ENCODE measurements at regions not wholly inside any gene's neighbourhood (a gene's known extent, or its start where the extent isn't known, plus 50 kb on each side); places are given as distances from the start of the nearest gene placed in this dataset.

- H3K4me3 ChIP-seq (ENCODE audit: low read depth, low read length) = no peak overlapping the region
- TF ChIP-seq CTCF (IDR thresholded peaks at IDR 0.05; ENCODE audit: borderline replicate concordance, insufficient read depth, low read depth, low read length) = peak; percentile 20; the same call in 1 of the 2 replicates
Observed at GRCh38 chr11:95545116-95545875, 244.3 kb downstream of the FAM76B start.

- H3K4me3 ChIP-seq (ENCODE audit: low read depth, low read length) = no peak overlapping the region
- TF ChIP-seq CTCF (IDR thresholded peaks at IDR 0.05; ENCODE audit: borderline replicate concordance, insufficient read depth, low read depth, low read length) = no peak
Observed at GRCh38 chr11:95544095-95544856, 245.3 kb downstream of the FAM76B start.

- no peak for TF ChIP-seq CTCF (IDR thresholded peaks at IDR 0.05; ENCODE audit: borderline replicate concordance, insufficient read depth, low read depth, low read length)
- no peak overlapping the region for H3K4me3 ChIP-seq (ENCODE audit: low read depth, low read length)
Observed at GRCh38 chr11:95542868-95543551, 246.6 kb downstream of the FAM76B start.

- no peak for TF ChIP-seq CTCF (IDR thresholded peaks at IDR 0.05; ENCODE audit: borderline replicate concordance, insufficient read depth, low read depth, low read length)
- no peak overlapping the region for H3K4me3 ChIP-seq (ENCODE audit: low read depth, low read length)
Observed at GRCh38 chr11:95541715-95542114, 247.9 kb downstream of the FAM76B start.

- no peak overlapping the region for H3K4me3 ChIP-seq (ENCODE audit: low read depth, low read length)
- TF ChIP-seq CTCF (IDR thresholded peaks at IDR 0.05; ENCODE audit: borderline replicate concordance, insufficient read depth, low read depth, low read length) = no peak
Observed at GRCh38 chr11:95536047-95536690, 253.4 kb downstream of the FAM76B start.

- H3K4me3 ChIP-seq (ENCODE audit: low read depth, low read length) = no peak overlapping the region
- TF ChIP-seq CTCF (IDR thresholded peaks at IDR 0.05; ENCODE audit: borderline replicate concordance, insufficient read depth, low read depth, low read length) = no peak
Observed at GRCh38 chr11:95534809-95535208, 254.8 kb downstream of the FAM76B start.

Measured in GM12875 (cell line).